IPS DF 6.9 (cell line): ENCODE measurements at regions not wholly inside any gene's neighbourhood (a gene's known extent, or its start where the extent isn't known, plus 50 kb on each side); places are given as distances from the start of the nearest gene placed in this dataset.
A peak's percentile ranks its signal among the peaks of the same experiment; 100 is the strongest.

ENCODE experiments used
- DNase-seq: peaks from one replicate; pipeline ENCODE4 v3.0.0-alpha.2; 2013; ENCODE audit warnings: low read depth, low spot score
- H3K27ac ChIP-seq: one replicate; pipeline ENCODE4 v1.5.1; 2013; ENCODE audit warnings: low read length, control low read depth
- H3K27me3 ChIP-seq: 2 replicates; pipeline ENCODE4 v1.6.1; 2013; ENCODE audit warnings: mild to moderate bottlenecking, low read length; ENCODE audit not compliant: control insufficient read depth, insufficient read depth
- H3K36me3 ChIP-seq: 2 replicates; pipeline ENCODE4 v1.6.1; 2013; ENCODE audit warnings: low read length; ENCODE audit not compliant: control insufficient read depth, insufficient read depth
- H3K4me1 ChIP-seq: 2 replicates; pipeline ENCODE4 v1.6.1; 2013; ENCODE audit warnings: low read length; ENCODE audit not compliant: control insufficient read depth, insufficient read depth
- H3K4me3 ChIP-seq: 2 replicates; pipeline ENCODE4 v1.5.1; 2013; ENCODE audit warnings: mild to moderate bottlenecking, low read length
- H3K9me3 ChIP-seq: 2 replicates; pipeline ENCODE4 v1.6.1; 2013; ENCODE audit warnings: low read length, inconsistent platforms; ENCODE audit not compliant: control insufficient read depth, insufficient read depth
- WGBS: extraction: QIAGEN DNeasy Blood & Tissue Kit; methylation state at CpG from one replicate; pipeline ENCODE4 v1.1.7; 2013; ENCODE audit warnings: mixed read lengths, missing lambda C conversion rate; ENCODE audit not compliant: insufficient read length, insufficient coverage; 5-methylcytosine and 5-hydroxymethylcytosine counted together

DNA sequence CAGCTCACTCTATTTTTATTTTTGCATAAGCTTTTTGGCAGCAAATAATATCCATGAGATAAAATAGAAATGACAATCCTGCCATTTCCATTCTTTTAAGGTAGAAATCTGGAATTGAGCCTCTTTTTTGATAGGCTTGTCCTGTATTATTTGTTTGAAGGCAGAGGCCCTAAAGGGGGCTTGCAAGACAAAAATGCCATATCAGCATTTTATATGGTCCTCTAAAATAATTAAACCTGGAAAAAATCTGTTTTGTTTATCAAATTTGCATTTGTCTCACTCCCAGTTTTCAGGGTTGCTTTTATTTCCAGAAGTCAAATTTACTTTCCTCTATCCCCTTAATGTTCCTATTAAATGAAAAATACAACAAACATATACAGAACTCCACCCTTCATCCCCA is 134.9 kb upstream of the GAP43 start:
- no peak for DNase-seq
- Histone ChIP-seq H3K4me3 (no peak overlapping the region), H3K27me3 (no peaks in the 10 kb centered on the region), H3K9me3 (no peaks in the 10 kb centered on the region), H3K27ac (no peak overlapping the region), H3K36me3 (no peaks in the 10 kb centered on the region), H3K4me1 (no peaks in the 10 kb centered on the region)

DNA sequence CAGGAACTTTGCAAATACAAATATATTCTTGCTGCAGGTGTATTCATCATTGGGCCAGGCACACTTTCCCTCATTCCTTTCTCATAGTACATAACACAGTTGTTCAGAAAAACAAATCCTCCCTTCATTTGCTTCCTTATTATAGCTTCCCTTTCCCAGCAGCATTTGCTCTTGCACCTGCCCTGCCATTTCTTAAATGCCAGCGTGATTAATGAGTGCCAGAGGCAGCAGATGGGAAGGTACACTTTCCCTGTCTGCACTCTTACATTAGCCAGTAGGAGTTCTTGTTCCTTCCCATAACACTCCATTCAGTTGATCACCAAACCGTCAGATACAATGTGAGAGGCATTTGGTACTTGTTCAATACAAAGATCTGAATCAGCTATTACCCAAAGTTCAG is 128.5 kb upstream of the GAP43 start:
- Histone ChIP-seq H3K27me3 (no peaks in the 10 kb centered on the region), H3K27ac (no peak overlapping the region), H3K4me3 (no peak overlapping the region), H3K4me1 (peaks cover 2% of the 10 kb centered on the region; the same call in 1 of the 2 replicates), H3K36me3 (no peaks in the 10 kb centered on the region), H3K9me3 (no peaks in the 10 kb centered on the region)
- no CpG with 5 or more reads among the region's 2 CpGs for WGBS
- DNase-seq, result no peak

DNA sequence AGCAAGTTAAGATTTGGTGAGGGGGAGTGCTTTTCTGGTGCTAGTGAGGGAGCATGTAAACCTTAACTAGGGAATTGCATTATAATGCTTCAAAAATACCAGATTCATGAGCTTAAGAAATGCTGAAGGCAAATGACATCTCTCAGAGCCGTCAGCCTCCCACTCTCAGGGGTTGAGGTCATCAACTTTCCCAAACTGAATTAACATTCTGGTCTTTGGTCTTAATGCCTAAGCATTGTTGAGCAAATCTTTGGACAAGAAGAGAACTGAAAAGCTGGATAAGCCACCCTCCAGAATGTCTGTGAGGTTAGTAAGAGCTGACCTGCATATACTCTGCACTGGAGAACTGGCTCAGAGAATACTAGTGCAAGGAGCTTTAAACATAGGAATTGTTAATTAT is 124.9 kb upstream of the GAP43 start:
- Histone ChIP-seq H3K9me3 (no peaks in the 10 kb centered on the region), H3K4me3 (no peak overlapping the region), H3K4me1 (peaks cover 2% of the 10 kb centered on the region; the same call in 1 of the 2 replicates), H3K27me3 (no peaks in the 10 kb centered on the region), H3K27ac (no peak overlapping the region), H3K36me3 (no peaks in the 10 kb centered on the region)
- no peak for DNase-seq
- no CpG with 5 or more reads among the region's 1 CpG for WGBS

DNA sequence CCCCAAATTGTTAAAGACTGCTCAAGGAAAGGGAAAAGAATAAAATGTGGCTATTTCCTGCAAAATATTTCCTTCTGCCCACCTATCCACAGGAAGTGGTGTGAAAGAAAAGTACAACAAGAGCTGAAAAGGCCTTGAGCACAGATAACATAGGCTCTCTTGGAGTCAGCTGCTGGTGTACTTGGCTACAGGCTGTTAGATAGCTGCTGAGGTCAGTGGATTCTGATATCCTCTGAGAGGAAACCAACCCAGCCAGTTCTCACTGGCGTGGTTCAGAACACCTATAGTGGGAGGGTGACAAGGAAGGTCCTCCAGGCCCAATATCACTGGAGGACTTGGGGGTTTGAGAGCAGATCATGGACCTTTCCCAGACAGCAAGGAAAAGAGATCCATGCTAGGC is 124.4 kb upstream of the GAP43 start:
- no peak overlapping the region for H3K4me3 ChIP-seq
- H3K9me3 ChIP-seq, result no peaks in the 10 kb centered on the region
- H3K36me3 ChIP-seq, result no peaks in the 10 kb centered on the region
- DNase-seq, result no peak
- no peak overlapping the region for H3K27ac ChIP-seq
- no CpG with 5 or more reads among the region's 1 CpG for WGBS
- no peaks in the 10 kb centered on the region for H3K27me3 ChIP-seq
- peaks cover 2% of the 10 kb centered on the region; the same call in 1 of the 2 replicates for H3K4me1 ChIP-seq

DNA sequence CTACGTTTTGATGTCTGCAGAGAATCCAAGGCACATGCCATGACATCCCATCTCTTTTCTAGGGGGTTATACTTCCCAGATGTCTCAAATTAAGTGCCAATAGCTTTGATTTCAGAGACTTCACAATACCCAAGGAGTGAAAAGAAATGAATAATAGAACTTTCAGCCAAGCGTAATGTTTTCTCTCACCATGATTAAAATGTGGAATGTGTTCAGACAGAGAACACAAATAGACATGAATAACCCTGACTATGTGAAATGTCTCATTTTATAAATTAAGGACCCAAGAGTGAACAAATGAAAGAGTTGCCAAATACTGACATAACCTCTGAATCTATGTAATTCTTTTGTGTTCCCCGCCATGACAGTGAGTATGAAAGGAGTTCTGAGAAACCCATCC is 123.6 kb upstream of the GAP43 start:
- no CpG with 5 or more reads among the region's 3 CpGs for WGBS
- peaks cover 2% of the 10 kb centered on the region; the same call in 1 of the 2 replicates for H3K4me1 ChIP-seq

DNA sequence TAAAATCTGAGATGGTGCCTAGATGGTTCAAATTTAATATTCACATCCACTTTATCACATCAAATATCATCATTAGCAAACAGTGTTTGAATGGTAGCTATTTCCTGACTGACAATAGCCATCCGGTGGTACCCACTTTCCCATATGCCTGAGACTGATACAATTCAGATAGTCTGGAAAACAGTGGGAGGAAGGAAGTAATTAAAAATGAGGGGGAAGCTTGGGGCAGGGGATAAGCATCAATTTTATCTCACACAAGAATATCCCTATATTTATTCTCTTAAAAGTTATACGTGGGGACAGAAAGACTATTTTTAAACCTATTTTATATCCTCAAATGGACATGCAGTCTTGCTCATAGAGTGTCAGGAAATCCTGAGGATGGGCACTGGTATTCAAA is 122.5 kb upstream of the GAP43 start:
- WGBS, result no CpG with 5 or more reads among the region's 2 CpGs
- H3K4me1 ChIP-seq, result peaks cover 2% of the 10 kb centered on the region; the same call in 1 of the 2 replicates
- DNase-seq, result no peak

More for the DNA sequence above, 123.6 kb upstream of the GAP43 start:
- Histone ChIP-seq H3K27ac (no peak overlapping the region), H3K27me3 (no peaks in the 10 kb centered on the region), H3K36me3 (no peaks in the 10 kb centered on the region), H3K4me3 (no peak overlapping the region), H3K9me3 (no peaks in the 10 kb centered on the region)
- no peak for DNase-seq

DNA sequence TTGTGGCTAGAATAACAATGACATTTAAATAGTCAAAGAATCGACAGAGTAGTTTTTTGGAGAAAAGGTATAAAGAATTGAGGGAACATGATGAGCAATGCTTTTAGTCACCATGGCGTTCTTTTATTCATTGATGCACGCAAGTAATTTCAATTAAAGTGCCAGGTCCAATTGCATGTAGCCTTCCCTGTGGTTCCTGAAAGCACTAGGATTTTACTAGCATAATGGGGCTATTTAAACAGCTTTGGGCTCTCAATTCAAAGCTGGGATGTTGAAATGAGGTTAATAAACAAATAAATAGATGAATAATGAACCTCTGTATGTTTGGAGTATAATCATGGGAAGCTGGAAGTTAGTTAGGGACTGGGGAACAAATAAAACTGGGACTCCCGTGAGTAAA is 121.2 kb upstream of the GAP43 start:
- no peak for DNase-seq
- Histone ChIP-seq H3K36me3 (no peaks in the 10 kb centered on the region), H3K27me3 (no peaks in the 10 kb centered on the region), H3K4me1 (peaks cover 2% of the 10 kb centered on the region; the same call in 1 of the 2 replicates), H3K27ac (no peak overlapping the region), H3K9me3 (no peaks in the 10 kb centered on the region), H3K4me3 (no peak overlapping the region)
- WGBS, result no CpG with 5 or more reads among the region's 4 CpGs

More for the DNA sequence above, 122.5 kb upstream of the GAP43 start:
- no peaks in the 10 kb centered on the region for H3K27me3 ChIP-seq
- H3K4me3 ChIP-seq, result no peak overlapping the region
- no peaks in the 10 kb centered on the region for H3K36me3 ChIP-seq
- no peak overlapping the region for H3K27ac ChIP-seq
- H3K9me3 ChIP-seq, result no peaks in the 10 kb centered on the region

DNA sequence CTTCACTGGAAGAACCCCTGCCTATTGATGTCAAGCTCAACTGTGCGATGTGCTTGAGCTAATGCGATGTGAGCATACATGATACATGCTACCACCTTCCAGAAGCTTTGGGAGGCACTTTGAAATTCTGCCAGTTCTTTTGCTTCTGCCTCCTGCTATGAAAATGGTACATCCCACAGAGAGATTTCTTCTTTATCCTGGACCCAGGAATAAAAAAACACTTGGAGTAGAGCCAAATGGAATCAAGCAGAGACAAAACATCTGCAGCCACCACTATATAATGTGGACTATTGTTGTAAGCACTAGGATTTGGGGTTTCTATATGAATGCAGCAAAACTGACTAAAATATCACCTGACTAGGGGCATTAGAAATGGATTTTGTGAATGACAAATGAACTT is 119.9 kb upstream of the GAP43 start:
- Histone ChIP-seq H3K27ac (no peak overlapping the region), H3K27me3 (no peaks in the 10 kb centered on the region), H3K4me3 (no peak overlapping the region), H3K4me1 (peaks cover 1% of the 10 kb centered on the region; the same call in 1 of the 2 replicates), H3K36me3 (no peaks in the 10 kb centered on the region), H3K9me3 (no peaks in the 10 kb centered on the region)
- no peak for DNase-seq
- WGBS, result no CpG with 5 or more reads among the region's 2 CpGs

DNA sequence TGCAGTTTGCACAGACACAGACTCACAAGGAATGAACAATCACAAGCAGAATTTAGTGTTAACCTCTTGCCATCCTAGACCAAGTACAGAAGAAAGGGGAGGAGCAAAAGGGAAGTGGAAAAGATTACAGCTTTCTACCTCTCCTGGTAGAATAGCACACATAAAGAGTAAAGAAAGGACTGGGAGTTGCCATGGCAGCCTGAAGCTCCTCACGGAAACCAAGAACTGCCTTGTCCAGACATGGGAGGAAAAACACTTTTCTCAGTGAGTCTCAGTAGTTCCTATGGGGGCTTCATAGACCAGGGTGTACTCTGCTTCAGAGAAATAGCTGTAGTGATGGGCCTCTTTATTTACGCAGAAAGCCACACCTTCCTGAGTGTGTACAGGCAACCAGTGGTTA is 114.7 kb upstream of the GAP43 start:
- Histone ChIP-seq H3K27ac (no peak overlapping the region), H3K9me3 (no peaks in the 10 kb centered on the region), H3K27me3 (no peaks in the 10 kb centered on the region; the same call in 1 of the 2 replicates), H3K36me3 (no peaks in the 10 kb centered on the region), H3K4me3 (no peak overlapping the region), H3K4me1 (peaks cover 4% of the 10 kb centered on the region; the same call in 1 of the 2 replicates)
- no peak for DNase-seq
- WGBS, result no CpG with 5 or more reads among the region's 2 CpGs

DNA sequence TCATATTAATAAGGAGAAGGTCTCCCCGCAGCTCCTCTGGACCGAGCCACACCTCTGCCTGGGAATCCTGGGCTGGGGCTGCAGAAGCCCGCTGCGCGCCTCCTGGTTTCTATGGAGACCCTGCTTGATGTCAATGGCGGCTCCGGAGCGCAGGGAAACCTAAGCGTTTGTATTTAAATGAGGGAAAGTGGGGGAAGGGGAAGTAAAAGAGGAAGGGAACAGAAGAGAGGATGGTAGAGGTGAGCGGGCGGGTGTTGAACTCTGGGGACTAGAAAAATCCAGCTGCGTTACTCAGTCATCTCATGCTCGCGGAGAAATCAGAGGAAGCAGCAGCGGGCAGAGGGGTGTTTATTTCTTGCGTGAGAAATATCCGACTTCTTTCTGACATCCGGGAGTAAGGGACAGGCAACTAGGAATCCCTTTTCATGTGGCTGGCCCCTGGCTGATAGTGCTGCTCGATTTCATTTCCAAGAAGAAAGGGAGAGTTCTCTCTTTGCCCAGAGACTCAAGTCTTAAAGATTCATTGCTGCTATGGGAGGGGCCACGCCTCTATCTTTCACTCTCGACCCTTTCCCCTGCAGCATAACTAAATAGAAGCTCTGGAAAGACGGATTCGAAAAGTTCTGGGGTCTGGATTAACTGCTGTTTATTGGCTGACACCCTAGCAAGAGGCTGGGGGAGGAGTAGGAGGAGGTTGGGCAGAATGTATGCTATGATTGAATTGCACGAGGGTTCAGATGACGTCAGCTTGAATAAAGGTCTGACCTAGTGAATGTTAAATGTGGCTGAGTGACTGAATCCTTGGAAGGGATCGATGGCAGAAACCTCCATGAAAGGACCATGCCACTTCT is 110.5 kb upstream of the GAP43 start:
- Histone ChIP-seq H3K36me3 (no peaks in the 10 kb centered on the region), H3K4me3 (peak overlapping the region; percentile 47; the same call in 1 of the 2 replicates), H3K9me3 (no peaks in the 10 kb centered on the region), H3K27ac (no peak overlapping the region), H3K4me1 (peaks cover 4% of the 10 kb centered on the region; the same call in 1 of the 2 replicates), H3K27me3 (no peaks in the 10 kb centered on the region; the same call in 1 of the 2 replicates)
- no peak for DNase-seq
- WGBS, result no CpG with 5 or more reads among the region's 26 CpGs

DNA sequence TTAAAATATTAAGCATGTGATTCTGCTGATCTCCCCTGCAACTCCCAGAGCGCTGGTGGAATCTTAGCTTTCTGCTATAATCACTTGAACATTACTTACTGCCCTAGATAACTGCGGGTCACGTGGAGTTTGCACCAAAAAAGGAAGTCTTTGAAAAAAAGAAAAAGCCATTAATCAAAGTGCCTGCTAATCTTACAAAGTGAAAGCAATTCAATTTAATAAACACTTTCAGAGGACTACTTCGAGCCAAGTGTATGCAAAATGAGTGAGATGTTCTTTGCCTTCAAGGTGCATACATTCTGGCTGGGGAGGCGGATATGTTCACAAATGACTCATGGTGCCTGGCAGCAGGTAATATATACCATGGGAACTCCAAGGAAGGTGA is 109.9 kb upstream of the GAP43 start:
- DNase-seq, result no peak
- no peak overlapping the region for H3K27ac ChIP-seq
- peaks cover 7% of the 10 kb centered on the region; the same call in 1 of the 2 replicates for H3K4me1 ChIP-seq
- H3K36me3 ChIP-seq, result no peaks in the 10 kb centered on the region
- no peak overlapping the region for H3K4me3 ChIP-seq
- H3K27me3 ChIP-seq, result no peaks in the 10 kb centered on the region; the same call in 1 of the 2 replicates
- no peaks in the 10 kb centered on the region for H3K9me3 ChIP-seq
- WGBS, result no CpG with 5 or more reads among the region's 5 CpGs
